Breast epithelium (tissue), 3 donors: ENCODE measurements at regions not wholly inside any gene's neighbourhood (a gene's known extent, or its start where the extent isn't known, plus 50 kb on each side); places are given as distances from the start of the nearest gene placed in this dataset.

Experiments
- CTCF ChIP-seq, 3 donors: fragments of 450-650 bp; IDR thresholded peaks; one replicate each; pipeline ENCODE4 v1.5.1; 2016 to 2017; ENCODE audit warnings: antibody characterized with exemption in 3 of 3, mild to moderate bottlenecking in 3 of 3, moderate library complexity in 3 of 3
- POLR2A ChIP-seq: fragments of 450-650 bp; IDR thresholded peaks from one replicate; pipeline ENCODE4 v1.6.1; 2016; ENCODE audit warnings: antibody characterized with exemption, mild to moderate bottlenecking, moderate library complexity
- POLR2AphosphoS5 ChIP-seq, 3 donors: sonication (generic); formaldehyde crosslinking; IDR thresholded peaks; one replicate each; pipeline ENCODE4 v1.6.1; 2017; ENCODE audit warnings: antibody characterized with exemption in 3 of 3

- no peak for TF ChIP-seq CTCF (IDR thresholded peaks at IDR 0.05)
- no peak for TF ChIP-seq POLR2AphosphoS5 (IDR thresholded peaks at IDR 0.05)
- TF ChIP-seq POLR2A, result no peak
Measured at GRCh38 chr13:53513226-53513625, 484.6 kb downstream of the OLFM4 start.
